Fibroblast of mammary gland (primary cell): ENCODE measurements at regions not wholly inside any gene's neighbourhood (a gene's known extent, or its start where the extent isn't known, plus 50 kb on each side); places are given as distances from the start of the nearest gene placed in this dataset.

Experiments
- DNase-seq: peaks from one replicate; pipeline ENCODE4 v3.0.0-alpha.2; 2010; ENCODE audit warnings: low read depth
- H3K4me3 ChIP-seq: 2 replicates; pipeline ENCODE4 v1.5.1; 2011; ENCODE audit warnings: low read depth, mild to moderate bottlenecking, low read length, moderate library complexity; ENCODE audit not compliant: control insufficient read depth
- CTCF ChIP-seq: conservative IDR thresholded peaks from 2 replicates; pipeline ENCODE4 v1.5.1; 2011; ENCODE audit warnings: low read depth, low read length, inconsistent platforms; ENCODE audit not compliant: control insufficient read depth, insufficient read depth

GRCh38 chr22:49583341-49583740, 244.3 kb downstream of the BRD1 start:
- TF ChIP-seq CTCF = no peak
- H3K4me3 ChIP-seq = no peak overlapping the region
- no peak for DNase-seq

GRCh38 chr22:49582678-49583077, 245.0 kb downstream of the BRD1 start:
- no peak for TF ChIP-seq CTCF
- H3K4me3 ChIP-seq = no peak overlapping the region
- DNase-seq = no peak

GRCh38 chr22:49582181-49582580, 245.5 kb downstream of the BRD1 start:
- no peak for DNase-seq
- TF ChIP-seq CTCF = no peak
- no peak overlapping the region for H3K4me3 ChIP-seq

- no peak for TF ChIP-seq CTCF
- DNase-seq = no peak
- no peak overlapping the region for H3K4me3 ChIP-seq
Observed at GRCh38 chr22:49580024-49580423, 247.6 kb downstream of the BRD1 start.

GRCh38 chr22:49577168-49578060, 250.3 kb downstream of the BRD1 start:
- DNase-seq = no peak
- no peak for TF ChIP-seq CTCF
- H3K4me3 ChIP-seq = no peak overlapping the region

- DNase-seq = no peak
- TF ChIP-seq CTCF = no peak
Observed at GRCh38 chr22:49576241-49577141, 251.2 kb downstream of the BRD1 start.

More at GRCh38 chr22:49576241-49577141, 251.2 kb downstream of the BRD1 start:
- H3K4me3 ChIP-seq = no peak overlapping the region
